GM19043 (cell line): ENCODE measurements at regions not wholly inside any gene's neighbourhood (a gene's known extent, or its start where the extent isn't known, plus 50 kb on each side); places are given as distances from the start of the nearest gene placed in this dataset.
"Not testable (repeated sequence)": the region's sequence is repeated elsewhere in the genome, so short reads cannot be mapped to it uniquely, and the experiment has no call there.

Source experiments
- ATAC-seq: cut with Tn5 transposase; IDR thresholded peaks from one replicate; pipeline ENCODE4 v1.9.1; 2021; ENCODE audit warnings: low read depth; ENCODE audit not compliant: unreplicated experiment

- no peak for ATAC-seq
Measured at GRCh38 chr14:30355431-30355913, 203.5 kb upstream of the G2E3 start.

- ATAC-seq: no peak
Measured at GRCh38 chr14:30356438-30357202, 202.3 kb upstream of the G2E3 start.

- ATAC-seq: no peak
Measured at GRCh38 chr14:30357791-30358190, 201.2 kb upstream of the G2E3 start.

- ATAC-seq: no peak
Measured at GRCh38 chr14:30362369-30363218, 196.4 kb upstream of the G2E3 start.

- not testable (repeated sequence) for ATAC-seq
Measured at GRCh38 chr14:30363219-30363880, 195.6 kb upstream of the G2E3 start.

GRCh38 chr14:30369502-30370180, 189.3 kb upstream of the G2E3 start:
- no peak for ATAC-seq

GRCh38 chr14:30373053-30373452, 185.9 kb upstream of the G2E3 start:
- no peak for ATAC-seq

GRCh38 chr14:30373526-30373925, 185.4 kb upstream of the G2E3 start:
- no peak for ATAC-seq

- ATAC-seq: peak; percentile 93
Measured at GRCh38 chr14:30375296-30375892, 183.6 kb upstream of the G2E3 start.

- no peak for ATAC-seq
Measured at GRCh38 chr14:30381861-30382480, 177.0 kb upstream of the G2E3 start.

GRCh38 chr14:30385925-30386324, 173.0 kb upstream of the G2E3 start:
- no peak for ATAC-seq

GRCh38 chr14:30387871-30388270, 171.1 kb upstream of the G2E3 start:
- no peak for ATAC-seq

- no peak for ATAC-seq
Measured at GRCh38 chr14:30389134-30389876, 169.7 kb upstream of the G2E3 start.

GRCh38 chr14:30389877-30390385, 169.0 kb upstream of the G2E3 start:
- ATAC-seq: no peak

- no peak for ATAC-seq
Measured at GRCh38 chr14:30395065-30395464, 163.9 kb upstream of the G2E3 start.

- ATAC-seq: no peak
Measured at GRCh38 chr14:30402846-30403245, 156.1 kb upstream of the G2E3 start.

GRCh38 chr14:30403791-30404190, 155.2 kb upstream of the G2E3 start:
- no peak for ATAC-seq

- ATAC-seq: not testable (repeated sequence)
Measured at GRCh38 chr14:30409508-30410015, 149.4 kb upstream of the G2E3 start.

- no peak for ATAC-seq
Measured at GRCh38 chr14:30410986-30411385, 148.0 kb upstream of the G2E3 start.
